ENCODE measurements at regions not wholly inside any gene's neighbourhood (a gene's known extent, or its start where the extent isn't known, plus 50 kb on each side); places are given as distances from the start of the nearest gene placed in this dataset.

- TF ChIP-seq CTCF (conservative IDR thresholded peaks at IDR 0.05) (no peak), ZFX (IDR thresholded peaks at IDR 0.05) (no peak)
Measured at GRCh38 chr9:29865764-29866313, 2292.6 kb upstream of the C9orf72 start.

All from C4-2B (cell line).